GM12891 (cell line): ENCODE measurements at regions not wholly inside any gene's neighbourhood (a gene's known extent, or its start where the extent isn't known, plus 50 kb on each side); places are given as distances from the start of the nearest gene placed in this dataset.

Experiments
- POLR2A ChIP-seq: IDR thresholded peaks from 2 replicates; pipeline ENCODE4 v1.6.1; 2011; ENCODE audit warnings: low read depth, low read length, control low read depth
- POLR2AphosphoS5 ChIP-seq: IDR thresholded peaks from 2 replicates; pipeline ENCODE4 v1.6.1; 2011; ENCODE audit warnings: low read depth, low read length, control low read depth
- POU2F2 ChIP-seq: IDR thresholded peaks from 2 replicates; pipeline ENCODE4 v1.6.1; 2011; ENCODE audit warnings: low read depth, mild to moderate bottlenecking, control low read depth, low read length, moderate library complexity
- SPI1 ChIP-seq: IDR thresholded peaks from 2 replicates; pipeline ENCODE4 v1.6.1; 2011; ENCODE audit warnings: low read depth, low read length, control low read depth
- TAF1 ChIP-seq: IDR thresholded peaks from 2 replicates; pipeline ENCODE4 v1.6.1; 2011; ENCODE audit warnings: low read depth, low read length, control low read depth

DNA sequence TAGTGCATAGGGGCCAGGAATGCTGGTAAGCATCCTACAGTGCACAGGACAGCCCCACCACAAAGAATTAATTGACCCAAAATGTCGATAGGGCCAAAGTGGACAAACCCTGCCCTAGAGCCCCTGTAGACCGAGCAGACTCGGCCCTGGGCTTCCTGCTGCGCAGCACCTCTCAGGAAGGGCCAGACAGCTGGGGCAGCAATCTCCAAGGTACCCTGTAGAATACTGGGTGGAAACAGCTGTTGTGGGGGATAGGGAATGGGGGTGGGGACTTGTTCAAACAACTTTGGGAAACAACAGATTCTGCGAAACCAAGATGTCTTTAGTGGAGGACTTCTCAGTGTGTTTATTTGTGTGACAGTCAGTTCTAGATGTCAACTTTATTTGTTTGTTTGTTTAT, 67.1 kb downstream of the MRPL46 start:
- TF ChIP-seq POLR2A, result no peak
- TF ChIP-seq POLR2AphosphoS5, result no peak
- TF ChIP-seq TAF1, result no peak
- TF ChIP-seq POU2F2, result no peak
- no peak for TF ChIP-seq SPI1
